Erythroblast (primary cell): ENCODE measurements at regions not wholly inside any gene's neighbourhood (a gene's known extent, or its start where the extent isn't known, plus 50 kb on each side); places are given as distances from the start of the nearest gene placed in this dataset.

Source experiments
- GATA1 ChIP-seq: IDR thresholded peaks from 2 replicates; pipeline ENCODE4 v1.6.1; 2011; ENCODE audit warnings: low read depth, mild to moderate bottlenecking, control low read depth, low read length, moderate library complexity
- POLR2A ChIP-seq: IDR thresholded peaks from 2 replicates; pipeline ENCODE4 v1.6.1; 2011; ENCODE audit warnings: mild to moderate bottlenecking, low read length

DNA sequence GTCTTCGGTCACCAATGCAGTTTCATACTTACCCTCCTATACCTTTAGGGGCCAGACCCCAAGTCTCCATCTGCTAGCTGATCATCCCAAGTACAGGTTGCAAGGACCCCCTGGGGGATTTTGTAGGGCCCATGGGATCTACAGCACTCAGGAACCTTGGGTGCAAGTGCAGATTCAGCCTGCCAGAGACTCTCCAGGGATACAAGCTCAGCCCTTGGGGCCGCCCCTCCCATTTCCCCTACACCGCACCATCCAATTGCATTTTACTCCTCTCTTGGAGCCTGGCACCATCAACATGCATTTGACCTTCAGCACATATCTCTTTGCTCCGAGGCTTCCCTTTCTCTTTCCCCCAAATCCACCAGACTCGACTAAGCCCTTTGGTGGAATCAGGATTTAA, 154.7 kb upstream of the ZNF536 start:
- TF ChIP-seq POLR2A (no peak), GATA1 (no peak)
